GM19468 (cell line): ENCODE measurements at regions not wholly inside any gene's neighbourhood (a gene's known extent, or its start where the extent isn't known, plus 50 kb on each side); places are given as distances from the start of the nearest gene placed in this dataset.

Experiments used
- ATAC-seq: cut with Tn5 transposase; IDR thresholded peaks from one replicate; pipeline ENCODE4 v1.9.1; 2021; ENCODE audit warnings: mild to moderate bottlenecking, moderate library complexity, moderate number of reproducible peaks; ENCODE audit not compliant: unreplicated experiment; ENCODE audit errors: extremely low read depth

GRCh38 chr5:106766916-106767315, 903.8 kb downstream of the EFNA5 start:
- no peak for ATAC-seq

GRCh38 chr5:106759581-106759980, 911.2 kb downstream of the EFNA5 start:
- no peak for ATAC-seq

GRCh38 chr5:106759152-106759551, 911.6 kb downstream of the EFNA5 start:
- ATAC-seq = no peak

GRCh38 chr5:106757672-106758071, 913.1 kb downstream of the EFNA5 start:
- ATAC-seq = no peak

- peak; percentile 9 for ATAC-seq
These were observed 914.9 kb downstream of the EFNA5 start for GRCh38 chr5:106755789-106756188.

GRCh38 chr5:106755066-106755465, 915.7 kb downstream of the EFNA5 start:
- ATAC-seq = no peak

GRCh38 chr5:106749826-106750225, 920.9 kb downstream of the EFNA5 start:
- no peak for ATAC-seq

GRCh38 chr5:106739127-106739526, 931.6 kb downstream of the EFNA5 start:
- ATAC-seq = no peak

- no peak for ATAC-seq
These were observed 933.6 kb downstream of the EFNA5 start for GRCh38 chr5:106737111-106737510.

- ATAC-seq = no peak
These were observed 938.1 kb downstream of the EFNA5 start for GRCh38 chr5:106732624-106733023.

GRCh38 chr5:106730912-106731311, 939.8 kb downstream of the EFNA5 start:
- no peak for ATAC-seq

- no peak for ATAC-seq
These were observed 940.2 kb downstream of the EFNA5 start for GRCh38 chr5:106730506-106730905.

GRCh38 chr5:106728208-106728607, 942.5 kb downstream of the EFNA5 start:
- ATAC-seq = no peak

GRCh38 chr5:106727071-106727470, 943.7 kb downstream of the EFNA5 start:
- ATAC-seq = no peak

- no peak for ATAC-seq
These were observed 950.4 kb downstream of the EFNA5 start for GRCh38 chr5:106720367-106720766.

GRCh38 chr5:106699796-106700195, 970.9 kb downstream of the EFNA5 start:
- ATAC-seq = no peak

GRCh38 chr5:106699198-106699597, 971.5 kb downstream of the EFNA5 start:
- no peak for ATAC-seq

- ATAC-seq = no peak
These were observed 972.6 kb downstream of the EFNA5 start for GRCh38 chr5:106698169-106698568.

GRCh38 chr5:106691701-106692100, 979.0 kb downstream of the EFNA5 start:
- ATAC-seq = no peak

- no peak for ATAC-seq
These were observed 980.2 kb downstream of the EFNA5 start for GRCh38 chr5:106690585-106690984.

GRCh38 chr5:106680330-106680729, 990.4 kb downstream of the EFNA5 start:
- no peak for ATAC-seq

GRCh38 chr5:106677057-106677456, 993.7 kb downstream of the EFNA5 start:
- no peak for ATAC-seq

- no peak for ATAC-seq
These were observed 995.0 kb downstream of the EFNA5 start for GRCh38 chr5:106675687-106676086.
